ENCODE measurements at regions not wholly inside any gene's neighbourhood (a gene's known extent, or its start where the extent isn't known, plus 50 kb on each side); places are given as distances from the start of the nearest gene placed in this dataset.

DNA sequence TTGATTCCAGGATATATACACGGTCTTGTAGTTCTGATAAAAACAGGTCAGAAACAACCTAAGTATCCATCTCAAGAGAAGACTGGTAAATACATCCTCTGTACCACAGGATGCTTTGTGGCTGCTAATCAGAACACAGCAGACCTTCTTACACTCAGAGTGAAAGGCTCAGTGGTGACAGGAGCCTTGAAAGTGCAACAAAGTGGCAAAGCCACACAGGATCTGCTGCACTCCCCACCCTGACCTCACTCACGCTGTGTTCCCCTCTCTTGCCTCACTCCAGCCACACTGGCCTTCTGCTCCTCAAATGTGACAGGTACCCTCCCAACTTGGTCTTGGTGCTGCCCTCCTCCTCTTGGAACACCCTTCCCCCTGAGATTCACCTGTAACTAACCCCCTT lies 98.1 kb upstream of the GRIP1 start:
- H3K4me3 ChIP-seq (ENCODE audit: low read depth, low read length) = no peak overlapping the region
- H3K4me2 ChIP-seq (ENCODE audit: low read length) = no peak overlapping the region
- peaks cover 20% of the 10 kb centered on the region for H3K79me2 ChIP-seq
- no peaks in the 10 kb centered on the region for H3K27me3 ChIP-seq (ENCODE audit: control insufficient read depth, insufficient read depth, low read length)
- H3K4me1 ChIP-seq = peaks cover 13% of the 10 kb centered on the region
- H3K9ac ChIP-seq = no peak overlapping the region
- no peak overlapping the region for H2AFZ ChIP-seq
- no peaks in the 10 kb centered on the region for H3K36me3 ChIP-seq (ENCODE audit: control insufficient read depth, insufficient read depth, low read length)
- H3K27ac ChIP-seq = no peak overlapping the region
- TF ChIP-seq, protein P1, sequence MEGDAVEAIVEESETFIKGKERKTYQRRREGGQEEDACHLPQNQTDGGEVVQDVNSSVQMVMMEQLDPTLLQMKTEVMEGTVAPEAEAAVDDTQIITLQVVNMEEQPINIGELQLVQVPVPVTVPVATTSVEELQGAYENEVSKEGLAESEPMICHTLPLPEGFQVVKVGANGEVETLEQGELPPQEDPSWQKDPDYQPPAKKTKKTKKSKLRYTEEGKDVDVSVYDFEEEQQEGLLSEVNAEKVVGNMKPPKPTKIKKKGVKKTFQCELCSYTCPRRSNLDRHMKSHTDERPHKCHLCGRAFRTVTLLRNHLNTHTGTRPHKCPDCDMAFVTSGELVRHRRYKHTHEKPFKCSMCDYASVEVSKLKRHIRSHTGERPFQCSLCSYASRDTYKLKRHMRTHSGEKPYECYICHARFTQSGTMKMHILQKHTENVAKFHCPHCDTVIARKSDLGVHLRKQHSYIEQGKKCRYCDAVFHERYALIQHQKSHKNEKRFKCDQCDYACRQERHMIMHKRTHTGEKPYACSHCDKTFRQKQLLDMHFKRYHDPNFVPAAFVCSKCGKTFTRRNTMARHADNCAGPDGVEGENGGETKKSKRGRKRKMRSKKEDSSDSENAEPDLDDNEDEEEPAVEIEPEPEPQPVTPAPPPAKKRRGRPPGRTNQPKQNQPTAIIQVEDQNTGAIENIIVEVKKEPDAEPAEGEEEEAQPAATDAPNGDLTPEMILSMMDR (IDR thresholded peaks at IDR 0.05) = no peak
- no peaks in the 10 kb centered on the region for H3K9me3 ChIP-seq (ENCODE audit: control insufficient read depth, low read length)

DNA sequence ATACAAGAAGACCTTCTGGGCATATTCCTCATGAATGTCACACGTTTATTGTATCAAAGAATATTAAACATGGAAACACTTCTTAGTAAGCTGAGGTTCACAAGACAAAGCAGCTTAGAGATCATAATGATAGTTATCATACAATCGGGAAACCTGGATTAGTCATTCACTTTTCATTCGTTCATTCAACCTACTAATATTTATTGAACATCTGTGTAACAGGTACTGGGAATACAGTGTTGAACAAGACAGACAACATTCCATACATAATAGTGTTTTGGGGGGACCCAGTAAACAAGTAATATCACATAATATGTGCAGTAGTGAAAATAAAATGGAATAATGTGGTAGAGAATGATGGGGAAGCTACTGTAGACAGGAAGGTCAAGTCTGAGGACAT lies 100.6 kb upstream of the GRIP1 start:
- Histone ChIP-seq H3K4me3 (ENCODE audit: low read depth, low read length) (no peak overlapping the region), H3K36me3 (ENCODE audit: control insufficient read depth, insufficient read depth, low read length) (no peaks in the 10 kb centered on the region), H3K9ac (no peak overlapping the region), H3K9me3 (ENCODE audit: control insufficient read depth, low read length) (no peaks in the 10 kb centered on the region), H3K79me2 (peaks cover 9% of the 10 kb centered on the region), H3K4me1 (peaks cover 13% of the 10 kb centered on the region), H3K27me3 (ENCODE audit: control insufficient read depth, insufficient read depth, low read length) (no peaks in the 10 kb centered on the region), H3K4me2 (ENCODE audit: low read length) (no peak overlapping the region), H3K27ac (no peak overlapping the region), H2AFZ (no peak overlapping the region)
- TF ChIP-seq, protein P1 (IDR thresholded peaks at IDR 0.05) = no peak

DNA sequence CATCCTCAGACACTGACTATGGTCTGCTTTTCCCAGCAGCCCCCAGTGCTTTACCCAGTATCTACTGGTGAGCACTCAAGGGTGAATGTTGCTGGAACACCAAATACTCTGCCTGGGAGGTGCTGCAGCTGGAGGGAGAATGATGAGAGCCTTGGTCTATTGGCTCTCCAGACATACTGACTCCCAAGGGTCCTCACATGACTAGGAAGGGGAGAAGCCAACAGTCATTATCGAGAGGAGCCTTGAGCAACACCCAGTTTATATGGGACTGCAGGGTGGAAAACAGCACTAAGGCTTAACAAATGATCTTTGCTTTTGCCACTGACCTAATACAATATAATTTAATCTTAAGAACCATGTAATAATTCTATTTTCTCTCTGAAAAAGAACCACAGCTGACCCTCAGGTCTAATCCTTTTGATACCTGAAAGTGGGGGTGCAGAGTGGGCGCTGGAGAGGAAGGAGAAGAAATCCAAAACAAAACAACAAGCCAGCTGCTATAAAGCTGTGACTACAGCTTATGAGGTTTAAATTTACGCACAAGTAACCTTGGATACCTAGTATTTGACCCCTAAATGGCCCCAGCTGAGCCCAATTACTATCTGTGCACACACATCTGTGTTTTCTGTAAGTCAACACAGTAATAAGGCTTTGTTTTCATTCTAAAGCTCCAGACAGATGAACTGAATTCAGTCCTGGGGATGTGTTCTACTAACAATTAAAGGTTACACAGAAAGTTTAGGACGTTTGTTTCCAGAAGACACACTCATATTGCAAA lies 107.8 kb upstream of the GRIP1 start:
- H3K4me2 ChIP-seq (ENCODE audit: low read length) = no peak overlapping the region
- H3K4me1 ChIP-seq = peaks cover 7% of the 10 kb centered on the region
- H3K36me3 ChIP-seq (ENCODE audit: control insufficient read depth, insufficient read depth, low read length) = no peaks in the 10 kb centered on the region
- no peaks in the 10 kb centered on the region for H3K9me3 ChIP-seq (ENCODE audit: control insufficient read depth, low read length)
- no peak overlapping the region for H2AFZ ChIP-seq
- TF ChIP-seq, protein P1 (IDR thresholded peaks at IDR 0.05) = no peak
- H3K27ac ChIP-seq = no peak overlapping the region
- H3K9ac ChIP-seq = no peak overlapping the region
- no peaks in the 10 kb centered on the region for H3K27me3 ChIP-seq (ENCODE audit: control insufficient read depth, insufficient read depth, low read length)
- H3K79me2 ChIP-seq = no peaks in the 10 kb centered on the region
- no peak overlapping the region for H3K4me3 ChIP-seq (ENCODE audit: low read depth, low read length)

DNA sequence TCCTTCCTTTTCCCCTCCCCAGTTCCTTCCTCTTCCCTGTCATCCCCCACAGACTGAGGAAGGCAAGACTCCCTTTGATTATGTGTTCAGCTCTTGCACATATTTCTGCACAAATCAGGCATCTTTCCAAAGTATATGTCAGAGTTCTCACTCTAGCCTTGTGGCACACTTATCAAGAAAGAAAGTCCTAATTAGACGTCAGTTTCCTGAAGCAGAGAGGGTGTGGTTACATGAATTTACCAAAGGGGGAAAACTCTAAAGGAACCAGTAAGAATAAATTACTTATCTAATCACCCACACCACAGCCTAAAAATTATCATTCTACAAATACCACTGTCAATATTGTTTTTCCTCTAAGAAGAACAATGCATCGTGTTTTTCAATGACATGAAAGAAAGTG lies 120.7 kb upstream of the GRIP1 start:
- Histone ChIP-seq H3K27me3 (ENCODE audit: control insufficient read depth, insufficient read depth, low read length) (no peaks in the 10 kb centered on the region), H3K4me2 (ENCODE audit: low read length) (no peak overlapping the region), H3K27ac (no peak overlapping the region), H2AFZ (no peak overlapping the region), H3K4me1 (peaks cover 6% of the 10 kb centered on the region), H3K9ac (no peak overlapping the region), H3K9me3 (ENCODE audit: control insufficient read depth, low read length) (no peaks in the 10 kb centered on the region), H3K4me3 (ENCODE audit: low read depth, low read length) (no peak overlapping the region), H3K79me2 (peaks cover 7% of the 10 kb centered on the region), H3K36me3 (ENCODE audit: control insufficient read depth, insufficient read depth, low read length) (no peaks in the 10 kb centered on the region)
- TF ChIP-seq, protein P1 (IDR thresholded peaks at IDR 0.05) = no peak

DNA sequence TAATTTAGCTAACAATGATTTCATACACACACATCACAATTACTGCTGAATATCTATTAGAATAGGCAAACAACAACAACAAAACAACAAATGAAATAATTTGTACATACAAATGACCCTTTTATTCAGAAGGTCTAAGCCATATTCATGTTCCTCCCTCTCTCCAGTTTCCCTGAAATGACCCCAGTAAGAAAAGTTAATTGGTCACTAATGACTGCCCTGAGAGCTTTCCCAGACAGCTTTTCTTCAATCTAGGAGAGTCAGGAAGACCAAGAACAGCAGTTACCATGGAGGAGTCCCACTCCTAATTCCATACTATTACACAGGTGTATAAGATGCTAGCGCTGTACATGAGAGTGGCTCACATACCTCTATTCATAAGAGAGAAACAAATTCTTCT lies 121.2 kb upstream of the GRIP1 start:
- peaks cover 9% of the 10 kb centered on the region for H3K79me2 ChIP-seq
- TF ChIP-seq, protein P1 (IDR thresholded peaks at IDR 0.05) = no peak
- no peaks in the 10 kb centered on the region for H3K27me3 ChIP-seq (ENCODE audit: control insufficient read depth, insufficient read depth, low read length)
- H3K9me3 ChIP-seq (ENCODE audit: control insufficient read depth, low read length) = no peaks in the 10 kb centered on the region
- H3K4me3 ChIP-seq (ENCODE audit: low read depth, low read length) = no peak overlapping the region
- no peak overlapping the region for H3K9ac ChIP-seq
- no peak overlapping the region for H2AFZ ChIP-seq
- H3K4me1 ChIP-seq = peaks cover 10% of the 10 kb centered on the region
- H3K36me3 ChIP-seq (ENCODE audit: control insufficient read depth, insufficient read depth, low read length) = no peaks in the 10 kb centered on the region
- no peak overlapping the region for H3K4me2 ChIP-seq (ENCODE audit: low read length)
- no peak overlapping the region for H3K27ac ChIP-seq

All from parathyroid adenoma (tissue), 2 donors.